Stimulated activated naive CD8-positive, alpha-beta T cell treated with anti-CD3 and anti-CD28 coated beads, Interleukin-15, amount 100 ng/mL, for 72 hours (primary cell): ENCODE measurements at regions not wholly inside any gene's neighbourhood (a gene's known extent, or its start where the extent isn't known, plus 50 kb on each side); places are given as distances from the start of the nearest gene placed in this dataset.

Experiments used
- ATAC-seq: fragments of 150-1000 bp; cut with Tn5 transposase; 2 replicates; pipeline ENCODE4 v1.10.0; 2021; ENCODE audit warnings: mild to moderate bottlenecking, moderate library complexity
- DNase-seq, 2 donors: peaks; one replicate each; pipeline ENCODE4 v3.0.0; 2021 to 2022
- H3K27ac Mint-ChIP-seq, 2 donors: one replicate each; pipeline ENCODE4 v1.8.0; 2022; ENCODE audit warnings: mild to moderate bottlenecking in 2 of 2, mixed read lengths in 2 of 2, moderate library complexity in 2 of 2
- H3K27me3 Mint-ChIP-seq: one replicate; pipeline ENCODE4 v1.8.0; 2022; ENCODE audit warnings: mixed read lengths
- H3K4me1 Mint-ChIP-seq: one replicate; pipeline ENCODE4 v1.8.0; 2022; ENCODE audit warnings: mild to moderate bottlenecking, mixed read lengths
- H3K4me3 Mint-ChIP-seq, 2 donors: one replicate each; pipeline ENCODE4 v1.8.0; 2022; ENCODE audit warnings: mild to moderate bottlenecking in 2 of 2, mixed read lengths in 2 of 2, moderate library complexity in 1 of 2
- H3K9me3 Mint-ChIP-seq, 2 donors: one replicate each; pipeline ENCODE4 v1.8.0; 2022; ENCODE audit warnings: mixed read lengths in 2 of 2

GRCh38 chr6:132107896-132108295 is 156.7 kb upstream of the CCN2 start:
- DNase-seq (no peak), ATAC-seq (no peak)
- Mint-ChIP-seq H3K27me3 (no peaks in the 10 kb centered on the region), H3K27ac (no peak overlapping the region), H3K4me1 (no peaks in the 10 kb centered on the region), H3K4me3 (no peak overlapping the region), H3K9me3 (peaks cover 11 to 17% of the 10 kb centered on the region in 2 donors)

- ATAC-seq (no peak), DNase-seq (no peak)
- no peaks in the 10 kb centered on the region for H3K27me3 Mint-ChIP-seq
Observed at GRCh38 chr6:132101535-132101934, 150.4 kb upstream of the CCN2 start.

GRCh38 chr6:132100388-132100990 is 149.3 kb upstream of the CCN2 start:
- ATAC-seq (no peak), DNase-seq (no peak)
- Mint-ChIP-seq H3K4me3 (no peak overlapping the region), H3K4me1 (no peaks in the 10 kb centered on the region), H3K9me3 (no peaks in the 10 kb centered on the region), H3K27ac (no peak overlapping the region), H3K27me3 (no peaks in the 10 kb centered on the region)

More at GRCh38 chr6:132101535-132101934, 150.4 kb upstream of the CCN2 start:
- Mint-ChIP-seq H3K4me1 (no peaks in the 10 kb centered on the region), H3K9me3 (no peaks in the 10 kb centered on the region), H3K27ac (no peak overlapping the region), H3K4me3 (no peak overlapping the region)

- H3K4me3 Mint-ChIP-seq: no peak overlapping the region
- H3K9me3 Mint-ChIP-seq: no peaks in the 10 kb centered on the region
- DNase-seq (no peak), ATAC-seq (no peak)
- H3K4me1 Mint-ChIP-seq: no peaks in the 10 kb centered on the region
- no peaks in the 10 kb centered on the region for H3K27me3 Mint-ChIP-seq
- no peak overlapping the region for H3K27ac Mint-ChIP-seq
Observed at GRCh38 chr6:132096996-132097395, 145.8 kb upstream of the CCN2 start.

GRCh38 chr6:132096245-132096644 is 145.1 kb upstream of the CCN2 start:
- Mint-ChIP-seq H3K4me1 (no peaks in the 10 kb centered on the region), H3K27ac (no peak overlapping the region), H3K4me3 (no peak overlapping the region), H3K9me3 (no peaks in the 10 kb centered on the region), H3K27me3 (no peaks in the 10 kb centered on the region)
- DNase-seq: no peak
- no peak for ATAC-seq

- DNase-seq (no peak), ATAC-seq (no peak)
- H3K9me3 Mint-ChIP-seq: no peaks in the 10 kb centered on the region
- H3K4me1 Mint-ChIP-seq: no peaks in the 10 kb centered on the region
- no peak overlapping the region for H3K4me3 Mint-ChIP-seq
- H3K27me3 Mint-ChIP-seq: no peaks in the 10 kb centered on the region
- no peak overlapping the region for H3K27ac Mint-ChIP-seq
Observed at GRCh38 chr6:132089173-132089572, 138.0 kb upstream of the CCN2 start.

- no peak overlapping the region for H3K27ac Mint-ChIP-seq
- H3K27me3 Mint-ChIP-seq: no peaks in the 10 kb centered on the region
- DNase-seq (no peak), ATAC-seq (no peak)
- no peak overlapping the region for H3K4me3 Mint-ChIP-seq
- H3K4me1 Mint-ChIP-seq: no peaks in the 10 kb centered on the region
- H3K9me3 Mint-ChIP-seq: no peaks in the 10 kb centered on the region
Observed at GRCh38 chr6:132088150-132088549, 137.0 kb upstream of the CCN2 start.

- Mint-ChIP-seq H3K27ac (no peak overlapping the region), H3K4me1 (no peaks in the 10 kb centered on the region), H3K27me3 (no peaks in the 10 kb centered on the region), H3K9me3 (no peaks in the 10 kb centered on the region), H3K4me3 (no peak overlapping the region)
- no peak for DNase-seq
- no peak for ATAC-seq
Observed at GRCh38 chr6:132087391-132087790, 136.2 kb upstream of the CCN2 start.

- H3K27ac Mint-ChIP-seq: no peak overlapping the region
- DNase-seq (no peak), ATAC-seq (no peak)
- H3K4me1 Mint-ChIP-seq: no peaks in the 10 kb centered on the region
- H3K9me3 Mint-ChIP-seq: no peaks in the 10 kb centered on the region
- no peak overlapping the region for H3K4me3 Mint-ChIP-seq
- no peaks in the 10 kb centered on the region for H3K27me3 Mint-ChIP-seq
Observed at GRCh38 chr6:132085731-132086130, 134.6 kb upstream of the CCN2 start.

GRCh38 chr6:132084811-132085509 is 133.8 kb upstream of the CCN2 start:
- ATAC-seq: no peak
- Mint-ChIP-seq H3K4me1 (no peaks in the 10 kb centered on the region), H3K9me3 (no peaks in the 10 kb centered on the region), H3K27me3 (no peaks in the 10 kb centered on the region), H3K27ac (no peak overlapping the region), H3K4me3 (no peak overlapping the region)
- no peak for DNase-seq

GRCh38 chr6:132082421-132082820 is 131.2 kb upstream of the CCN2 start:
- ATAC-seq: no peak
- H3K4me3 Mint-ChIP-seq: no peak overlapping the region
- no peaks in the 10 kb centered on the region for H3K27me3 Mint-ChIP-seq
- no peak for DNase-seq
- no peak overlapping the region for H3K27ac Mint-ChIP-seq
- H3K4me1 Mint-ChIP-seq: no peaks in the 10 kb centered on the region
- no peaks in the 10 kb centered on the region for H3K9me3 Mint-ChIP-seq

- no peaks in the 10 kb centered on the region for H3K4me1 Mint-ChIP-seq
- ATAC-seq (no peak), DNase-seq (no peak)
- no peak overlapping the region for H3K4me3 Mint-ChIP-seq
- no peaks in the 10 kb centered on the region for H3K27me3 Mint-ChIP-seq
- H3K27ac Mint-ChIP-seq: no peak overlapping the region
- H3K9me3 Mint-ChIP-seq: no peaks in the 10 kb centered on the region
Observed at GRCh38 chr6:132081338-132081737, 130.2 kb upstream of the CCN2 start.

- no peak for DNase-seq
- no peaks in the 10 kb centered on the region for H3K4me1 Mint-ChIP-seq
- H3K27ac Mint-ChIP-seq: no peak overlapping the region
- H3K27me3 Mint-ChIP-seq: no peaks in the 10 kb centered on the region
- no peak overlapping the region for H3K4me3 Mint-ChIP-seq
- H3K9me3 Mint-ChIP-seq: no peaks in the 10 kb centered on the region
- no peak for ATAC-seq
Observed at GRCh38 chr6:132079286-132079685, 128.1 kb upstream of the CCN2 start.

- Mint-ChIP-seq H3K4me1 (no peaks in the 10 kb centered on the region), H3K4me3 (no peak overlapping the region), H3K27me3 (no peaks in the 10 kb centered on the region), H3K27ac (no peak overlapping the region), H3K9me3 (no peaks in the 10 kb centered on the region)
- DNase-seq (no peak), ATAC-seq (no peak)
Observed at GRCh38 chr6:132076452-132076851, 125.3 kb upstream of the CCN2 start.

- ATAC-seq (no peak), DNase-seq (no peak)
- Mint-ChIP-seq H3K9me3 (no peaks in the 10 kb centered on the region), H3K4me1 (no peaks in the 10 kb centered on the region), H3K27ac (no peak overlapping the region), H3K27me3 (no peaks in the 10 kb centered on the region), H3K4me3 (no peak overlapping the region)
Observed at GRCh38 chr6:132072831-132073230, 121.7 kb upstream of the CCN2 start.

GRCh38 chr6:132072271-132072670 is 121.1 kb upstream of the CCN2 start:
- Mint-ChIP-seq H3K27ac (no peak overlapping the region), H3K27me3 (no peaks in the 10 kb centered on the region), H3K4me1 (no peaks in the 10 kb centered on the region), H3K9me3 (no peaks in the 10 kb centered on the region), H3K4me3 (no peak overlapping the region)
- no peak for ATAC-seq
- DNase-seq: no peak

GRCh38 chr6:132070356-132070755 is 119.2 kb upstream of the CCN2 start:
- Mint-ChIP-seq H3K4me1 (no peaks in the 10 kb centered on the region), H3K27me3 (peaks cover 8% of the 10 kb centered on the region), H3K9me3 (no peaks in the 10 kb centered on the region), H3K27ac (no peak overlapping the region), H3K4me3 (no peak overlapping the region)
- ATAC-seq: no peak
- DNase-seq: no peak
